ENCODE measurements at regions not wholly inside any gene's neighbourhood (a gene's known extent, or its start where the extent isn't known, plus 50 kb on each side); places are given as distances from the start of the nearest gene placed in this dataset.
A peak's percentile ranks its signal among the peaks of the same experiment; 100 is the strongest.

DNA sequence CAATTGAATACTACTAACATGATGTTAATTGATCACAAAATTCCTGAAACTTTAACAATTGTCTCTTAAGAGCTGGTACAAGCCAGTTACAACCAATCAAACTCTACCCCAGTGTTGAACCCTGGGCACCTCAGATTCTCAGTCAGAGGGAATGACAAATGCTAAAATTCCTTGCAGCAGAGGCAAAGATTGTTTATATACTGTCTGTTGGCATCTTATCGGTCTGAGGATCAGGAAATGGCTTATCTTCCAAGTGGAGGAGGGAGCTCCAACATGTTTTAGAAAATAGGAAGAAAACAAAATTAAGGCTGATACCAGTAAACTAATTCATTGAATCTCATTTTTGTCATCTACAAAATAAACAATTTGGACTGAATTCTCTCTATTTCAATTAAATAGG is 527.8 kb upstream of the ZNF608 start:
- FAIRE-seq: no peak
- DNase-seq (ENCODE audit: low spot score): no peak

DNA sequence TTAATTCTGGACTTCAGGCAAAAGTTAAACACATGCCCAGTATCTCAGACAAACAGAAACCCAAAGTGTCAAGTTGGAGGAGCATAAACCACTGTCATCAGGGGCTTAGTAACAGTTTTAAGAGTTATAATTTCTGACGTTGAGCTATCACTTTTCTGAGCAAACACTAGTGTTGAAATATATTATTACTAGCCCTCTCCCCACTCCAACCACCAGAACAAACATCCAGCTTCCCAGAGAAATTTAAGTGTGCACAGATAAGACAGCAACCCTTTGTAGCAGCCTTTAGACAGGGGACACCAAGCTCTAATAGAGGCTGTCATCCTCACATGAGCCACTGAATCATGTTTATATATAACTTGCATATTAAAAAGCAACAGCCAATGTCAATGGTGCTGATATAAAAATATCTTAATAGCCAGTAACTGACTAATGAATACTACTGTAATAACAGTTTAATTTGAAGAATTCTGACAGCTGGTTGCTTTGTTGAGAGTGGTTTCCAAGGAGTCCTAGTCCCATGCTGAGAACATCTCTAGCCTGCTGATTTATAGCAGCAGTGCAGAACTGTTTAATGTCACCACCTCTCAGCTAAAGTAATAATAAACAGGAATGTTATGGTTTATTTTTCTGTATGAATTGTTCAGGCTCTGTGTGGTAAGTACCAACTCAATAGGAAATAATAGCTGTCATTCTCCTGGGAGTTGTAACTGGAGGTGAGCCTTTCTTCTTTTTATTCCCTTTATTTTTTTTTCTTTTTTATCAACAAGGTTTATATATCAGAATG is 528.7 kb upstream of the ZNF608 start:
- DNase-seq (ENCODE audit: low spot score) (no peak), FAIRE-seq (no peak)

DNA sequence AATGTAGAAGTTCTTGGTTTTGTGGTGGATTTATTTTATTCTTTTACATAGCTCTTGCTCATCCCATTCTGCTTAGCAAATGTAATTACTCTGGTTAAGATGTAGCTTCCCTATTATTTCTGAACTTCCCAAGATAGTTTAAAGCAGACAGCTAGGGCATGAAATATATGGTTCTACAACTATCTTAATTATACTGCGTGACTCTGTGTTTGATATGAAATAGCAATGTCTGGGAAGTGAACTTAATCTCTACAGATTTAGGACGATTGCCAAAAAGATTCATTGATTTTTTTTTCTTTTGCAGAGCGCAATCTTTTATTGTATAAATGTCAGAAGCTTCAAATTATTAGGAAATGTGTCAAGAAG is 529.3 kb upstream of the ZNF608 start:
- DNase-seq (ENCODE audit: low spot score): no peak
- FAIRE-seq: no peak

DNA sequence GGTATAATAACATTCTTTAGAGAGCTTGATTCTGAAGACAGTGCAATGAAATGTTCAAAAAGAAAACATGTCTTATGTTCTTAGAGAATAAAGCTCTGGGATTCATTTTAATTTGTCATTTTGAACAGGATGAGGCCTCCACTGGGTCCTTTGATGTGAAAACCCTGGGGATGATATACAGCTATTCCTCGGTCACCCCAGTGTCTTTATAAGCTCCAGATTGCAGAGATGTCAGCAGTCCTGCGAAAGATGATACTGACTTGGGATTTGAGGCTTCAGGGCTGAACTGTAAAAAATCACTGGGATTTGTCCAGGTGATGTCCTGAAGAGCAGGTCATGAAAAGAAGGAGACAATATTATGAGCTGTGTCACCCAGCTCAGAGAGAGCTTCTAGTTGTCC is 529.7 kb upstream of the ZNF608 start:
- no peak for DNase-seq (ENCODE audit: low spot score)
- no peak for FAIRE-seq

DNA sequence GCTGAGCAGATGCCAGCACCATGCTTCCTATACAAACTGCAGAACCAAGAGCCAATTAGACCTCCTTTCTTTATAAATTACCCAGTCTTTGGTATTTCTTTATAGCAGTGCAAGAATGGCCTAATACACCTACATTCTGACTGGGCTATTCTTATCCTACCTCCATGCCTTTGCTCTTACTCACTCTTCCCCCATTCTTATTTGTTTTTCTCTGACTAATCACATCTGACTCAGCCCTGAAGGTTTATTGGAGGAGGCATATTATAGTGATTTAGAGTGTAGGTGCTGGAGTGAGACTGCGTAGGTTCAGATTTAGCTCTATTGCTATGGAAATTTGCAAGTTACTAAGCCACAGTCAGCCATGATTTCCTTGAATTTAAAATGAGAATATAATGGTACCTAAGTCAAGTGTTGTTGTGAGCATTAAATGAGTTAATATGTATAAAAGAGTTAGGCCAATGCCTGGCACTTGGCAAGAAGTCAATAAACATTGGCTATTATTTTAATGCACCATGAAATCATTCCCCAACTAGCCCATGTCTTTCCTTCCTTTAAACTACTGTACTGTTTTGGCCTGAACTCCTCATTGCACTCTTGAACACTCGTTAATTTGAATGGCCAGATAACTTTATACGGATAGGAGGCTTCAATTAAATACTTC is 531.2 kb upstream of the ZNF608 start:
- peak; percentile 81 for DNase-seq (ENCODE audit: low spot score)
- FAIRE-seq: no peak

DNA sequence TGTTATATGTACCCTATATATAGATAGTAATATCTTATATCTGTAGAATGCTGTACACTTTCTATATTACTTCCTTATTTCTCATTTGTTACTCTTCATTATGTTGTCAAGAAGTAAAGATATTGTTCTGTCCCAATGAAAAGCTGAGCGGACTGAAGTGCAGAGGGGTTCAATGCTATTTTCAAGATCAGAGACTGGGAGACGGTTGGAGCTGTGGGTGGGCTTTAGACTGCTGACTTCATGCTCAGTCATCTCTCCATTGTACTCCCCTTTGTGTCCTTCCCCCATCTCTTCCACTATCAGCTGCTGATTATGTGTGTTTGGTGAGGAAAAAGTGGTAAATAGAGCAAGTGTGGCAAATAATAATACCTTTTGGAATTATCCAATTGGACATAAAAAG is 532.3 kb upstream of the ZNF608 start:
- FAIRE-seq: no peak

DNA sequence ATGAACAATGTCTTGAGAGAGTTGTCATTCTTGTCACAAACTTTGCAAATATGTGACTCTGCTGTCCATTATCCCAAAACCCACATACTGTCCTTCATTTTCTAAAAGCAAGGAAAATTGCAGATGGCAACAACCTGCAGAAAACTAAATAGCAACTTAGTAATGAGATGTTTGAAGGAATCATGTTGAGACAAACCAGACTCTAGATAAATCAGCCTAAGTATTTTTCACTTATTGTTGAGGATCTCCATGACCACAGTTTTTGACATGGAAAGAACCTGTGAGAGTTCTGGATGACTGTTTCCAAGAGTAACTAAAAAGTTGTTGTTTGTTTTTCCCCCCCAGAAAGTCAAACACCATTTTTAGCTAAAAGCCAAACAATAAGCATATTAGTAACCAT is 535.2 kb upstream of the ZNF608 start:
- DNase-seq (ENCODE audit: low spot score): no peak
- FAIRE-seq: no peak

More for the DNA sequence above, 532.3 kb upstream of the ZNF608 start:
- DNase-seq (ENCODE audit: low spot score): no peak

DNA sequence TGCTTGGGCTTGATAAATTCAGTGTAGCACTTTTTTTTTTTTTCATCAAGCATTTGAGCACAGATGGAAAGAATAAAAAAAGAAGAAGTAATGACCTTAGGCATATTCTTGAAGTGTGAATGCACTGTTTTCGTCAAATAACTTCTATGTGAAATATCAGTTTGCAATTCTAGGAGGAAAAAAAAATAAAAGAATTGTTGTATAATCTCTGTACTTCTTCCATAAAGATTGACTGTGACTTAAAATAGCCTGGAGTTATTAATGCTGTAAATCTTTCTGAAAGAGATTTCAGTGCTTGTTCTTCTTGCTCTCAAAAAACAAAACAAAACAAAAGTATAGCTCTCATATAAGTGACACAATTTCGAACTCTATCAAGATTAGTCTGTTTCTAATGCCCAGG is 536.9 kb upstream of the ZNF608 start:
- DNase-seq (ENCODE audit: low spot score) (no peak), FAIRE-seq (no peak)

DNA sequence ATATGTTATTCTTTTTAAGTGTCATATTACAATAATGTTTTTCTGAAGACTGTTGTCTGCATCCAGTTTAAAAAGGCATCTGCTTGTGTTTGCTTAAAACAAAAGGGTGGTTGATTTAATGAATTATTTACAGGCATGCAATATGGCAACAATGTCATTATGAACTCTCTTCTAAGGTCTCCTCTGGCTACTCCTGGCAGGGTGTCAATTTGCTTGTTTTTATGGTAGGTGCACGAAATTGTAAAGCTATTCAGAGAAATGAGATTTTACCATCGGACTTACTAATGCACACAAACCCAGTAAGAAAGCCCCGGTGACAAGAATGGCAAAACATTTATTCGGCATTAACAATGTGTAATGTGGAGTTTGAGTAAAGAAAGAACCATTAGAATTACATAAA is 539.8 kb upstream of the ZNF608 start:
- FAIRE-seq (no peak), DNase-seq (ENCODE audit: low spot score) (no peak)

DNA sequence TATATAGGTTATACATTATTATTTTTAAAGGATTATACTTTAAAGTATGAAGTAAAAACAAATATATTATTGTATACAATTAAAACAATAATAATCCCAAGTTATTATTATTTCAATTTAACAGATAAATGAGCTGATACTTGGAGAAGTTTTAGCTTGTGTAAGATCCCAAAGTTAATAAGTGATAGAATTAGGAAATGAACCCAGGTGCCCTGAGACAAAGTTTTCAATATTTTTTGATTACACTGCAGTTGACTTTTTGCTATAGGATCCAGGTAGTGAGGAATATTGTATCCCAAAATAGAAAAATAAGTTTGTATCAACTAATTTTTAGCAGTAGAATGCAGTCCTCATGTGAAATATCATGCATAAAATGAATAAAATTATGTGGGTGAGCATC is 543.2 kb upstream of the ZNF608 start:
- no peak for FAIRE-seq
- no peak for DNase-seq (ENCODE audit: low spot score)

DNA sequence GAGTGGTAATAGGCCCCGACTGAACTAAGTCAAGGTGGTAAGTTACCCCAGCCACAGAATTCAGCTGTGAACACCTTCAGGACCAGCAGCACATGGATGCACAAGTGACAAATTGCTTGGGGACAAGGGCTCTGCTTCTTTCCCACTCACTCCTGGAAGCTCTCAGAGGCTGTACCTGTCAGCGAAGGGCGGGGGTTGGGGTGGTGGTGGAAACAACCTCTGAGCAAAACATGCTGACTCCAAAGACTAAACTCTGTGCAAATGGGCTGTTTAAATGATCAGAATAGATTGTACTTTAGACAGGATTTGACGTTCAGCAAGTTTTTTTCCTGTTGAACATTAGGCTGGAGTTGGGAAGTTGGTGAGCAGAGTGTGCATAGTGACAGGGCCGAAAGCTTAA is 544.5 kb upstream of the ZNF608 start:
- DNase-seq (ENCODE audit: low spot score) (no peak), FAIRE-seq (no peak)

DNA sequence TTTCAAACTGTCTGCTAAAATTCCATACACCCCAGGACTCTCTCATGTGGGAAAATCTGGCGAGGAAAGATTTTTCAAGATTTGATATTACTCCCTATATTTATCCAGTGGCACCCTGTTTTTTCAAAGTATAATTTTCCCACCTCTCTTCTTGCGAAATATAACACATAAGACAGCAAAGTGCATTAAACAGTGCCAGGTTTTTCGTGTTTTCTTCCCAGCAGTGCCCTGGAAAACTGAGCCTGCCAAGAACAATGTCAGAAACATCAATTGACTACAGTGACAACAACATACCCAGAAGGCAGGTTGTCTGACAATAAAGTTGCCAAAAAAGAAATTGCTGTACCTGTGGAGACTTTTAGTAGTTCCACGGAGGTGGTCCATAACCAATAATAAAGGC is 545.0 kb upstream of the ZNF608 start:
- FAIRE-seq: no peak
- no peak for DNase-seq (ENCODE audit: low spot score)

DNA sequence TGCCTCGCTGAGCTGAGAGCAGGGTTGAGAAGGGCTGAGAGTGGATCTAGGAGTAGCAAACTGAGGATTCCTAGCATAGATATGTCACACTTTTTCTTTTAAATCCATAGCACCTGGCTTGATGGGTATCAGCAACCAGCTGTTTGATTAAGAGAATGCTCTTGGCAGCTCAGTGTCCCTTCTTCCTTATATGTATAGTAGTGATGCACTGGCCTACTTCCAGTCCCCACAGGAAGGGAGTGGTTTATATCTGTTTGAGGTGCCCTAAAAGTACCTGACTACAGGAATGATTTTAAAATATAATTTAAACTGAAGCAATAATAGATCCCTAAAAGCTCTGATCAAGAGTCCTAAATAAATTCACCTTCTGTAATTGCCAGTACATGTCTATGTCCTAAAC is 546.8 kb upstream of the ZNF608 start:
- FAIRE-seq: no peak
- DNase-seq (ENCODE audit: low spot score): no peak

DNA sequence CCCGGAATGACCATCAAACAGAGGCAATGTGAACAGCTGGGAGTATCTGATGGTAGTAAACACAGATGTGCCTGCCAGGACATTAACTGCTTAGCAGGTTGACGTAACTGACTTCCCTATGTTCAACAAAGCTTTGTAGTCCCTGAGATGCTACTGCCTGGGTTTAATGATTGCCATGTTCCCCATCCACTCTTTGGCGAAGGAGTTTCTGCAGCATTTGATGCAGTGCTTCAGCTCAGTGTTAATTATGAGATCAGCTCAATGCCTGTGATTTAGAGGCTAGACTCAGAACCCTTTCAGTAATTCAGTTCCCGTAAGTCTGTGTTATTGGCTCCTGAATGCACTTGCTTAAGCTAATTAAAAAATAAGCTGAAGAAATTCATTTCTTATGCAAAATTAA is 547.3 kb upstream of the ZNF608 start:
- FAIRE-seq: no peak

DNA sequence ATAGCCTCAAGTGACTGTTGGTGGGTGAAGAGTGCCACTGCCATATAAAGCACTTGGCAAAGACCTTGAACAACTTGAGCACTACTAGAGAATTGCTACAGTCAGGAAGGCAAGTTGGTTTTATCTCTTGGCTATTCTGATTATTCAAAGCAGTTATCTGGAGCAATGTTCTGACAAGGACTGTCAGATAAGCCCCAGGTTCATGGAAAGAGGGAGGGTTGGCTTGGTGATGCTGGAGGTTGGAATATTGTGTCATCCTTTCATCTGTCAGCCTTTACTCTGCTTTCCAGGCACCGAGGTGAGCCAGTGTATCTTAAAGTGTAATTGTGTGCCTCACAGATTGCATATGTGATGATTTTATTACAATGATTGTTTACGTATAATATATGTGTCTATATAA is 548.4 kb upstream of the ZNF608 start:
- no peak for FAIRE-seq
- DNase-seq (ENCODE audit: low spot score): no peak

More for the DNA sequence above, 547.3 kb upstream of the ZNF608 start:
- no peak for DNase-seq (ENCODE audit: low spot score)

DNA sequence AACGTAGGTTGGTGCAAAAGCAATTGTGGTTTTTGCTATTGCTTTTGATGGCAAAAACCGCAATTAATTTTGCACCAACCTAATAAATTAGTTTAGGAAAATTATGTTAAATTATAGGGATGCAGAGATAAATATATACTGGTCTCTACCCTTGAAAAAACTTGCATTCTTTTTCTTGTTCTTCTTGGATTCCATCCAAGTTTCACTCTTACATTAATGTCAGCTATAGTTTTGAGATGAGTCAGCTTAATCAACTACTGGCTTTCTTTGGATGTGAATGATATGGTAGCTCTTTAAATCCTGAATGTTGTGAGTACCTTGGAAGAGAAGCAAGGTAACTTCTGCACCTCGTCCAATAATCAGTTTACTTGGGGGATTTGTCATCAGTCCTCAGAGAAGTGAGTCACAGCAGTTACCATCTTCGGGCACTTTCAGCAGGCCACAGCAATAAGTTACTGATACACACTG is 549.0 kb upstream of the ZNF608 start:
- peak; percentile 10 for DNase-seq (ENCODE audit: low spot score)
- no peak for FAIRE-seq

DNA sequence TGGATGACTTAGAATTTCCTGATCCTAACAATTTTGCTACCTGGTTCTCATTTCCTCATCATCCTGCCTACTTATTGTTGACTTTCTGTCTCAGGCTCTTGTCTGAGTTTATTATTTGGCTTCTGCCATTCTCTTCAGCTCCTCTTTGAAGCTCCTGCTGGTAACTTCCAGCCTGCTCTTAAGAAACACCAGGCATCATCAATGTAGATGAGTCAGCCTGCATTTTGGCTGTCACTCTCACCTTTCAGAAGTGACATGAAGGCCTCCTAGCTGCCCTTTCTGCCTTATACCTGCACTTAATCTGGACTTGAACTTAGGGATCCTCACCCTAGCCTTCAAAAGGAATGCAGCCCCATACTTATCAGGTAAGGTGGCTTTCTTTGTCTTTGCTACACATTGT is 551.8 kb upstream of the ZNF608 start:
- FAIRE-seq (no peak), DNase-seq (ENCODE audit: low spot score) (no peak)

DNA sequence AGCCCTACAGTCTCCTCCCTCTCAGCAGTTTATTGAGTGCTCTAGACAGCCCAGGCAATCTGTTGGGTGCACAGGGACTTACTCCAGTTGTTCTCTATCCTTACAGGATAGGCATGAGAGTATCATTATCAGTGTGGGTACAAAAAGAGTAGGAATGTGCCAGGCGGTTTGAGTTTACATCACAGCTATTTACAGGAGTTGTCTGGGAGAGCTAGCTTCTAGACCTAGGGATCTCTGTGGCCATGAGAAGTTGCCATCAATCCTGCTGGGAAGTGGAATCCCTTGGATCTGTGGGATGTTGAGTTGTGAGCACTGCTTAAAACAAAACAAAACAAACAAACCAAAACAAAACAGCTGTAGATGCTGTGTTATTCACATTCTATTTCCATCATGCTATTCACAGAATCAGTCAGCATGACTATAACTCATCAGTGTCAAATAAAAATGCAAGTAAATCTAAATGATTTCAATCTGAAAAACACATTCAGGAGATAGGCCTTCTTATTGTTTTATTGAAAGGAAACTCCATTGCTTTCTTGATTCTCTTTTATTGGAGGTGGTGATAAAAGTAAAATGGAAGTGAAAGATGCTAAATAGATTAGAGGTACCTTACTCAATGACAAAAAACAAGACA is 552.4 kb upstream of the ZNF608 start:
- DNase-seq (ENCODE audit: low spot score) (no peak), FAIRE-seq (no peak)

DNA sequence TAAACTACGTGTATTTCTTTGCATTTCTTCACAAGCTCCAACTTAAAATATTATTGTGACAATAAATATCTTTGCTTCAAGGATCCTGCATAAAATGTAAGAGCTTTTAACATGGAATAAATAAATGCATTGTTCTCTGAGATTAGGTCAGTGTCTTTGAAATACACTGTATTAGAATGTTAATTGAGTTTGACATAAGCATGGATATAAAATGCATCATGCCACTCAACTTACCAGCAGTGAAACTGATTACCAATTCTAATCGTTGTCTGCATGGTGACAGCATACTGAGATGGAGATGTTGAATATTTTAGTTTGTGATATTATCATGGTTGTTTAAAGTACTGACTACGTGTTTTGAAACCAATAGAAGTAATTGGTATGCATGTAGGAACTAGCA is 555.3 kb upstream of the ZNF608 start:
- peak; percentile 23 for FAIRE-seq
- no peak for DNase-seq (ENCODE audit: low spot score)

DNA sequence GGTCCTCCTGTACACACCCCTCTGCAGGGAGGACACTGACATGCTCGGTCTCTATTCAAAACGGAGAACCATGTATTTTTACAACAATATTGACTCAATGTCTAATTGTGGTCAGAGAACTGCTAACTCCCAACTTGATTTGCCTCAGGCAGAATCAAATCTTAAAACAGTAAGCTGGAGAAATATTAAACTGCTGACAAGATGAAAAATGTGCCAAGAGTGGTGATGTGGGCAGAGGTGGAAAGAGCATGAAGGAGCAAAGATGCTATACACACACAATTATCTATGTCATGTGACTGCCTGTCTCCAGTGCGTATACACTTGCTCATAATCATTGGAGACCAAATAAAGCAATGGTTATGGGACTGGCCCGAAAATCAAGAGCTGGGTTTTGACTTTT is 556.1 kb upstream of the ZNF608 start:
- no peak for DNase-seq (ENCODE audit: low spot score)
- FAIRE-seq: no peak

DNA sequence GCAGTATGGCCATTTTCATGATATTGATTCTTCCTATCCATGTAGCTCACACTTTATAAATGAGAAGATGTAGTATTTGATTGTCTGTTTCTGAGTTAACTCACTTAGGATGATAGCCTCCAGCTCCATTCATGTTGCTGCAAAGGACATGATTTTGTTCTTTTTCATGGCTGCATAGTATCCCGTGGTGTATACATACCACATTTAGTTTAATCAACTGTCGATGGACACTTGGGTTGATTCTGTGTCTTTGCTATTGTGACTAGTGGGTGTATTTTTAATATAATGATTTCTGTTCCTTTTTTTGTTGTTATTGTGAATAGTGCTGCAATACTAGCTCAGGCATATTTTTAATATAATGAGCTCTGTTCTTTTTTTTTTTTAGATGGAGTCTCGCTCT is 560.3 kb upstream of the ZNF608 start:
- FAIRE-seq: no peak
- no peak for DNase-seq (ENCODE audit: low spot score)

DNA sequence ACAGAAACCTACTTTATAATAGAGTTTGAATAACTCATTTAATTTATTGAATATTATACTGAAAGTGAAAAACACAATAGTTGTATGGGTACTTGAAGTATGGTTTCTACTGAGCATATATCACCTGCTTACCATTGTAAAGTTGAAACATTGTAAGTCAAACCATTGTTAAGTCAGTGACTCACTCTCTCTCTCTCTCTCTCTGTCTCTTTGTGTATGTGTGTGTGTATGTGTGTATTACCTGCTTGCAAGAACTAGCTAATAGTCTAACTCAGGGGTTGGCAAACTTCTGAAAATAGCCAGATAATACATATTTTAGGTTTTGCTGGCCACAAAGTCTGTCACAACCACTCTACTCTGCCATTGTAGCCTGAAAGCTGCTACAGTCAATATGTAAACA is 564.3 kb upstream of the ZNF608 start:
- no peak for FAIRE-seq
- DNase-seq (ENCODE audit: low spot score): peak; percentile 6

DNA sequence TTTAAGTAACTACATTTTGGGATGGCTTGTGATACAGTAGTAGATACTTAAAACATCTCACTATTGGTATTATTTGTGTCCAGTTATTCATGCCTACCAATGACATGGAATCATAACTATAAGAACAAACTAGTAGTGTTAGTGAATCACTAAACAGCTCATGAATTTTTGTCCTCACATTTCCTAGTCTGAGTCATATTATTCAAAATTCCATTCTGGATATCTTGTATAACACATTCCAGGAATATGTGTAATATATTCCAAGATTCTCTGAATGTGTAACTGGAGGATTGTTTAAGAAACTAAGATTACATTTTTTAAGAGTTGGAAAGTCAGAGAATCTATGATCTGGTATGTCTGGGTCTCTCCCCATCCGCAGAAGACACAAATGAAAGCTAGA is 565.3 kb upstream of the ZNF608 start:
- FAIRE-seq (no peak), DNase-seq (ENCODE audit: low spot score) (peak; percentile 31)

Measured in urothelium cell line (cell line).